ENCODE measurements at regions not wholly inside any gene's neighbourhood (a gene's known extent, or its start where the extent isn't known, plus 50 kb on each side); places are given as distances from the start of the nearest gene placed in this dataset.

- TF ChIP-seq CTCF (IDR thresholded peaks at IDR 0.05): no peak
- no peak for TF ChIP-seq POLR2A (IDR thresholded peaks at IDR 0.05)
Measured at GRCh38 chr11:15683528-15683927, 568.8 kb downstream of the INSC start.

All from right lobe of liver (tissue), 4 donors.